HG02938 (cell line): ENCODE measurements at regions not wholly inside any gene's neighbourhood (a gene's known extent, or its start where the extent isn't known, plus 50 kb on each side); places are given as distances from the start of the nearest gene placed in this dataset.
"Not testable (repeated sequence)": the region's sequence is repeated elsewhere in the genome, so short reads cannot be mapped to it uniquely, and the experiment has no call there.

Experiments
- ATAC-seq: cut with Tn5 transposase; IDR thresholded peaks from one replicate; pipeline ENCODE4 v1.9.1; 2021; ENCODE audit warnings: mild to moderate bottlenecking, moderate library complexity; ENCODE audit not compliant: unreplicated experiment

DNA sequence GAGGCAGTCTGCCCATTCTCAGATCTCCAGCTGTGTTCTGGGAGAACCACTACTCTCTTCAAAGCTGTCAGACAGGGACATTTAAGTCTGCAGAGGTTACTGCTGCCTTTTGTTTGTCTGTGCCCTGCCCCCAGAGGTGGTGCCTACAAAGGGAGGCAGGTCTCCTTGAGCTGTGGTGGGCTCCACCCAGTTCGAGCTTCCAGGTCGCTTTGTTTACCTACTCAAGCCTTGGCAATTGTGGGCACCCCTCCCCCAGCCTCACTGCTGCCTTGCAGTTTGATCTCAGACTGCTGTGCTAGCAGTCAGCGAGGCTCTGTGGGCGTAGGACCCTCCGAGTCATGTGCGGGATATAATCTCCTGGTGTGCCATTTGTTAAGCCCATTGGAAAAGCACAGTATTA lies 640.9 kb upstream of the SYNCRIP start:
- not testable (repeated sequence) for ATAC-seq

DNA sequence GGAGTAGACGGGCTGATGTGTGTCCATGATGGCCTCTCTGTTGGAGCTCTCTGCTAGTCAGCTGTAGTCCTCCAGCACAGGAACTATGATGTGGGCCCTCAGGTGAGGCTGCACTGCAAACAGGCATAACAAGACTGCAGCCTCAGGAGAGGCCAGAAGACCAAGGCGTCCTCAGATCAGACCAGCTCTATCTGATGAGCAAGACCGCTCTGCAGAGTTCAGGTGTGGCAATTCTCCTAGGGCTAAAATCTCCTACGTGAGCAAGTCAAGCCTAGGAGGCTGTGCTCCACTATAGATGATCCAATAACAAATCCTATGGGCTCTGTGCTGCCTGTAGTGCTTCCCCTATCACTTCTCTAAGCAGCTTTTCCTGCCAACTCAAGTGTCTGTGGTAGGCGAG lies 633.4 kb upstream of the SYNCRIP start:
- no peak for ATAC-seq

DNA sequence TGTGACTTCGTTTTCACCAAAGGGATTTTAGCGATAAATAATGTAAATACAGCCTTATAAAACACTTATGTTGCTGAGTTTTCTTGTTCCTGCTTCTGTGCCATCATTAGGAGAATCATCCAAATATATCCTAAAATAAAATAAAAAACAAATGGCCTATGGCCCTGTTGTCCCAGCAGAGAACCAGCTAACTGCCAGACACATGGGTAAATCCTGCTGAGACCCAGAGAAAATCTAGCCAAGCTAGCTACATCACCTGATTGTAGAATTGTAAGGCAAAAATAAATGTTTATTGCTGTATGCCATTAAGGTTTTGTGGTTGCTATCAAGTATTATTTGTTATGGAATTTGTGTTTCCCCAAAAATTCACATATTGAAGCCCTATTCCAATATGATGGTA lies 631.2 kb upstream of the SYNCRIP start:
- no peak for ATAC-seq

DNA sequence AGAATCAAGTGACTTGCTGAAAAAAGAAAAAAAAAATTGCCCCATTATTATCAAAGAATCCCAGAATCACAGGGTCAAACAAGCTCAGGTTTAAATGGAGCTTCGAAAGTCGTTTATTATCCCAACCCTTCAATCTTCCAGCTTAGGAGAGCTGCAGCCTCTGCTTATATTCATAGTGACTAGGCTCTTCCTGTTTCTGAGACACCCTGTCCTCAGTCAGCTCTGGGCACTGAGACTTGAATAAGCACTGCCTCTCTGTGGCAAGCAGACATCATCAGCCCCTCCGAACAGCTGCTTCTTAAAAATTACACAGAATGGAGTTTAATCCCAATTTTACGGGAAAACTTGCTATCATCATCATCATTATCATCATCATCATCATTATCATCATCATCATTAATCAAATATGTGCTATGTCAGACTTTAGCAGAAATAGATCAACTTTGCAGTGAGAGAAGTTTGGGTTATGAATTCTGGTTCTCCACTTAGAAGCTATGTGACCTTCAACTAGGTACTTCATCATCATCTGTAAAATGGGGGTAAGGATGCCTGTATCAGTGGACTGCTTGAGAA lies 614.0 kb upstream of the SYNCRIP start:
- ATAC-seq, result no peak

DNA sequence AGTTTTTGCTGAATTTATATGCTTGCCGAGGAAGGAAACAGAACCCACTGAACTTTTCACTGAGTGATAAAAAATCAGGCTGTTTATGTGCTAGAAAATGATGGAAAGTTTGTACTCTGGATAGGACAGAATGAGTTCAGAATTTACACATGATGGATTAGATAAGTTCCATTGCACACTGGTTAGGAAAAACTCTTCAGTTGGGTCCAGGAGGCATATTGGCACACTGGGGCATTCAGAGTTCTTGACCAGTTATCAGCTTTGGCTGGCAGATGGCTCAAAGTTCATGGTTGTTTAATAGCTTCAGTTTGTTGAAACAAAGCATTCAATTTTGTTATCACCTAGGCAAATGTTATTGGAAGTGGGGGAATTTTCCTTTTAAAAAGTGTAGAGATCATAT lies 613.3 kb upstream of the SYNCRIP start:
- ATAC-seq, result no peak

DNA sequence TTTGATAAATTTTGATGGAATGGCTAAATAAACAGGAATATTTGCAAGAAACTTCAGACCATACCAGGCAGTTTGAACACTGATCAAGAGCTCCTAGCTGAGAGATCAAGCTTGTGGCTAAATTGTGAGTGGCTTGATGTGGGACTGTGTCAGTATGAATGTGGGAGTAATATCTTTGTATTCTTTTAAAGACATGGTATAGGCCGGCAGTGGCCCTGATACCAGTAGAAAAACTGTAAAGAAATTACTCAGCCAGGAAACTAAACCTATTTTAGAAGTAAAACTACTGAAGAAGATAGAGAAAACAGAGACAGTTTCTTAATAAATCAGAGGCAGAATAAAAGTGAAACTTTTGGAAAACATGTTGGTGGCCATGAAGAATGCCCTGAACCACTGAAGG lies 608.4 kb upstream of the SYNCRIP start:
- no peak for ATAC-seq

DNA sequence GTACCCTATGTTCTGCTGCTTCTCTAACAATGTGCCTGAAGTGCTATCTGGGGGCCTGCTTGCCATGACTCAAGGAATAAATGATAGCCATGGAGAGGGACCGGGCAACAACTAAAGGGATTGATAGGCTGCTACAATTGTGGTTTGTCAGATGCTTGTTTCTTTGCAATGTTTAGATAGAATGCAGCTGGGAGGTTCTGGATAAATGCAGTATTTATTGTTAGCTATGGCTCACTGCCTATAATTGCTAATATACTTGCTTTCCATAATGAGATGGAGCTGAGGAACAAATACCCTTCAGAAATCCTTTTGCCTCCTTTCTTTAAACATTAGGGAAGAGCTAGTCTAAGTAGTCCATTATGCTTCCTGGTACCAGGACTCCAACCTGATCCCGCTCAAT lies 575.2 kb upstream of the SYNCRIP start:
- ATAC-seq, result no peak

DNA sequence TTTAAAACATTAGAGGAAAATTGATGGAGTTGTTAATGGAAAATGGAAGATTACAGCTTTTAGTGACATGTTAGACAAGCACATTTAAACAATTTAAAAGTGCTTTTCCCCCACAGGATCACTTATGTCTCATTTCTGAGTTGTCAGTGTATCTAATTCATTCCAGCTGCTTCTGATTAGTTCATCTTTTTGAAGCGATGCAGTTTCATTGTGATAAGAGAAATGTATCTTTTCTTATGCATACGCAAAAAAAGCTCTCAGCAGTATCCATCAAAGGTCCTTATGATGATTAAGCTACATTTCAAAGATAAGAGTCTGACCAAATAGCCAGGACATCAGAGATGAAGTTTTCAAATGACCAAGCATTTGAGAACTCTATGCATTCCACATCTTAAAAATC lies 572.6 kb upstream of the SYNCRIP start:
- ATAC-seq, result no peak

DNA sequence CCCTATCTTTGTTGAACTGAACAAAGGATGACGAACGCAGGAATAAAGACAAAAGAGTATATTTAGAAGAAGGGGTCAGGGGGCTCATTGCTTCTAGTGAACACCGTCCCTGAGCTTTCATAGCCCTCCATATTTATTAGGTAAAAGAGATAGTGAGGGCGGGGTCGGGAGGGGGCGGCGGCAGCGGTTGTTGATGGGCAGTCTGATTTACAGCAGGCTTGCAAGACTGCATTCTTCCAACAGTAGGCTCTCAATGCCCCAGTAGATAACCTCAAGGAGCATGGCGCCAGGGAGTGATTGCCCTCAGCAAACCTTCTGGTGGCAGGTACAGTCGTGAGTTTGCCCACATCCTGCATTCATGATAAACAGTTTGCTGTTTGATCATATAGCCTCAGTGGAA lies 563.3 kb upstream of the SYNCRIP start:
- no peak for ATAC-seq

DNA sequence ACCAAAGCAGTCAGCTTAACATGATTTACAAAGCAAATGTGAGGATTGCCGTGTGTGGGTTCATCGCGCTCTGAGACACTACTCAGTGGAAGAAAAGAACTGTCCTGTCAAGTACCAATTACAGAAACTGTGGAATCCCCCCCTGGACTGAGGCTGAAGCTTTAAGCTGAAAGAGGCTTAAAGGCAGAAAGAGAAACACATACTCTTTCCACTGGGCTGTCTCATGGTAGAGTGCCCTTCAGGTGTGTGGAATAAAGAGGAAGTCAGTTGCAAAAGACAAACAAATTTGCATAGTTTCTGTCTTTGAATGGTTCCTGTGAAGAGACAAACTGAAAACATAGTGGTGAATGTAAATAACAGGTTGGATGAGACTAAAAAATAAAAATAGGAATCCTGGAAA lies 560.4 kb upstream of the SYNCRIP start:
- no peak for ATAC-seq

DNA sequence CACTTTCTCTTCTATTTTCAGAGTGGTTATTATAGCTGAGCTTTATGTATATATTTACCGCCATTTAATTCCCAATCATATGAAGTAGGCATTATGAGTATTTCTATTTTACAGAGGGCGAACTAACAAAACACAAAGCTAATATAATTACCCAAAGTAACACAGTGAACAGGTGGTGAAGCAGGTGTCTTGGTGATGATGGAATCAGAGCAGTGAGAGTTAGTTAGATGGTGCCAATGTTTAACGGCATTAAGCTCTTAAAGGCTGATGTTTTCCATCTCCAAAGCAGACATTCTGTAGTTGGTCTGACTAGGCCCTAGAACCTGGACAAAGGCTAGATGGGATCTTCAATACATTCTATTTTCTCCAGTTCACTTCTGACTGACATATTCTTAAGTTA lies 551.1 kb upstream of the SYNCRIP start:
- no peak for ATAC-seq

DNA sequence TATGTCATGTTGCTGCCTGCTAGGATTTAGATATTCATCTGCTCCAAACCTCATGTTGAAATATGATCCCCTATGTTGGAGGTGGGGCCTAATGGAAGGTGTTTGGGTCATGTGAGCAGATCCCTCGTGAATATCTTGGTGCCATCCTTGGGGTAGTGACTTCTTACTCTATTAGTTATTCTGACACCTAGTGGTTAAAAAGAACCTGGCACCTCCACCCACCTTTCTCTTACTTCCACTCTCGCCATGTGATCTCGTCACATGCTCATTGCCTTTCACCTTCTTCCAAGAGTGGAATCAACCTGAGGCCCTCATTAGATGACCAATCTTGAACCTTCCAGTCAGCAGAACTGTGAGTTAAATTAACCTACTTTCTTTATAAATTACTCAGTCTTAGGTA lies 549.4 kb upstream of the SYNCRIP start:
- peak; percentile 95 for ATAC-seq

DNA sequence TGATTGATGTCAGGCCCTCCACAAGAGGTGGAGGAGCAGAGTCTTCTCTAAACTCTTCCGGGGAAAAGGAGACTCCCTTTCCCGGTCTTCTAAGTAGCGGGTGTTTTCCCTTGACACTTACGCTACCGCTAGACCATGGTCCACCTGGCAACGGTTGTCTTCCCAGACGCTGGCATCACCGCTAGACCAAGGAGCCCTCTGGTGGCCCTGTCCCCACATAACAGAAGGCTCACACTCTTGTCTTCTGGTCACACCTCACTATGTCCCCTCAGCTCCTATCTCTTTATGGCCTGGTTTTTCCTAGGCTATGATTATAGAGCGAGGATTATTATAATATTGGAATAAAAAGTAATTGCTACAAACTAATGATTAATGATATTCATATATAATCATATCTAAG lies 532.5 kb upstream of the SYNCRIP start:
- not testable (repeated sequence) for ATAC-seq

DNA sequence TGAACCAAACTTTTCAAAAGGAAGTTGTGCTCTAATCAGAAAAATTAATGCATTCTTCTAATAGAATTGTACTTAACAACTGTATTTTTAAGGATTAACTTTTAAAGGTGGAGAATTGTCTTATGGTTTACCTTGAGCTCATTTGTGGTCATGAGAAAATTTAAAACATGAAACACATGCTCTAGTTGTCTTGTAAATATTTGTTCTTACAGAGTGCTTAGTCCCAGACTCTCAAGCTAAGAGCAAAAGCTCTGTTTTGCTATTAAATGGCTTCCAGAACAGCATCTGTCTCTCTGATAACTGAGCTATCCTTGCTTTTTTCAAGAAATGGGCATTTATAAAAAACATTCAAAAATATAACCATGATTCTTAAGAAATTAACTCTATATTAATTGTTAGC lies 512.2 kb upstream of the SYNCRIP start:
- ATAC-seq, result no peak

DNA sequence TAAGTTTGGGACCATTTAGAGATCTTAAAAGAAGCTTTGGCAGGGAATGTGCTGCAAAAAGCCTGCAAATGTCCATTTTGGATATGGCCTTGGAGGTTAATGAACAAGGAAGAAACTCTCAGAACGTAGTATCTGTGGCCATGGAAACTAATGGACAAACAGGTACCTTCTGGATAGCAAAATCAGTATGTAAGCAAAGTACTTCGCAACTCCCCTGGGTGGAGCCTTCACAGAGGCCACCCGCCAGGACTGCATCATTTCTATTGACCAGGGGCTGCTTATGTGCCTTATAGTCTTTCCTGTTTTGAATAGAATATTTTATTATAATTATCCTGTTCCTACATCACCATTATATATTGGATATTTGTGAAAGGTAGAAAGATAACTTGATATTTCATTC lies 510.8 kb upstream of the SYNCRIP start:
- ATAC-seq, result no peak

DNA sequence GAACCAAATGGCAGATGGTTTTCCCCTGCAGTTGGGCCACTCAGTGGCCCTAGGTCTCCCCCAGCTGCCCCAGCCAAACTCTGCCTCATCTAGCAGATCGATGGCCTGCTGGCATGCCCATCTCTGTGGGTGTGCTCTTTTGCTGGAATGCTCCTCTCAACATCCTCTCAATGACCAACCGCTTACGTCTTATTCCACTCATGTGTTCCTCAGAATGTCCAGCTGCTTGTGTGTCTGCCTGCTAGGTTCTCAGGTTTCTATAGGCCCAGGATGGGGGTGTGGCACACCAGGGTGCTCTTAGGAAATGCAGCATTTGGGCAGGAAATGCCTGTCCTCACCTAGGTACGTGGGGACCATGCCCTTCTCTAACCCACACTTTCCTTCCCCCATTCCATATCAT lies 509.9 kb upstream of the SYNCRIP start:
- no peak for ATAC-seq

DNA sequence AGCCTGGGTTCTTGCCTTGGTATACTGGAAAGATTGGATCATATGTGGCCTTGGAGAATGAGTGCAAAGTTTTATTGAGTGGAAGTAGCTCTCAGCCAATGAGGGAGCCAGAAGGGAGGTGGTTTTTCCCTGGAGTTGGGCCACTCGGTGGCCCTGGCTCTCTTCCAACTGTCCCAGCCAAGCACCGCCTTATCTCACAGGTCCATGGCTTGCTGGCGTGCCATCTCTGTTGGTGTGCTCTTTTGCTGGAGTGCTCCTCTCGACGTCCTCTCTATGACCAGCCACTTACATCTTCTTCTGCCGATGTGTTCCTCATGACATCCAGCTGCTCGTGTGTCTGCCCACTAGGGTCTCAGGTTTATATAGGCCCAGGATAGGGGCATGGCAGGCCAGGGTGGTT lies 505.9 kb upstream of the SYNCRIP start:
- ATAC-seq, result no peak

DNA sequence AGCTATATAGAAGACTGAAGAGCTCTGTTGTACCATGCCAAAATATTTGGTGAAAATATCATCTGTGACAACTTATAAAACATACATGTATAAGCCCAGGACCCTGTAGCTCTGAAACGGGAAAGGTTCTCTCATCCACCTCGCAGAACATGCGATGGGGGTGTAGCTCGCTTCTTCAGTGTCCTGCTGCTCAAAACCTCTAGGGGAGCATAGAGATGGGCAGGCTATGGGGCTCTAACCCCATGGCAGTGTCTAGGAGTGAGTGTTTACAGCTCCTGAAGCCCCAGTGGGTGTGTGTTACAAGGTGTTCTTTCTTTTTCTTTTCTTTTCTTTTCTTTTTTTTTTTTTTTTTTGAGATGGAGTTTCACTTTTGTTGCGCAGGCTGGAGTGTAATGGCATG lies 505.2 kb upstream of the SYNCRIP start:
- no peak for ATAC-seq

DNA sequence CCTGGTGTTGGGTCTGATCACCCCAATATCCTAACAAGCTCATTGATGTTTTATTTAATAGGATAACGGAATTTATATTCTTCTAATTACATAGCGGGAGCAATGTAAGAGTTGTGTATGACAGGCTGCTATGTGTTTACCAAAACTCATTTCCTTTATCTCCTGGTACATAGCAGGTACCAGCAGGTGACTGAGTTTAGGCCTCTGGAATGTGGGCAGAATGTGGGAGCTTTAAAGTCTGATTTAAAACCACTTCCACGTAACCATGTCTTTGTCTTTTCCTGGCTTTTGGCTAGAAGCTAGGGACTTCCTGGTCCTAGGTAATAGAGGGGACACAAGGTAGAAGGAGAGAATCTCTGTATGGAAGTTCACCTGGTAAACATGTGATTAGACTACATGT lies 504.6 kb upstream of the SYNCRIP start:
- no peak for ATAC-seq

DNA sequence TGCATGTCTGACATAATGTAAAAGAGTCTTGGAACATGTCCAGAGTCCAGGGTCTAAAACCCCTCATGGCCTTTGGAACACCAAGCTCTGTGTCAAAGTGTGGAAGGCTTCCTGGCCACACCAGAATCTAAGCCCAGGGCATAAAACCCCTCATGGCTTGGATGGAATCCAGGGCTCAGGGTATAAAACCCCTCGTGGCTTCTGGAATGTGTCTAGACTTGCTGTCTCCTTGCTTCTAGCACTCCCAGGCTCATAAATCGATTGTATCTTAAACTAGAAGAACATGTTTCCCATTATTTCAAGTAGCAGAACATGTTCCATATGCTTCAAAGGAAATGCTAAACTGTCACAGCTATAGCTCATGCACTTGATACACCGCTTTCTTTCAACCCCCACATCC lies 504.1 kb upstream of the SYNCRIP start:
- not testable (repeated sequence) for ATAC-seq

DNA sequence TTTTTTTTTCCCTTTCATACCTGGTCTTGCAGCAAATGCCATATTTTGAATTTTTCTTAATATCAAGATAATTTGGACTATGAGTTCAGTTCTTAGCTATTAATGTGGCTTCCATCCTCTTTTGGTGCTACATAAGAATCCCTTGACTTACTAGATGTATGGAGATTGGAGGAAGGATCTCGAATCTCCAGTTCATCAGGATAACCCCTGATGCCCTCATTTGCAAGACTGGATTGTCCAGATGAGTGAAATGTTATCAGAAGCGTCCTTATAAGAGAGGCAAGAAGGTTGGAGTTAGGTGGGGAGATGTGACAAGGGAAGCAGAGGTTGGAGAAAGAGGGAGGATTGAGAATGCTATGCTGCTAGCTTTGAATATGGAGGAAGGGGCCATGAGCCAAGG lies 499.6 kb upstream of the SYNCRIP start:
- no peak for ATAC-seq

DNA sequence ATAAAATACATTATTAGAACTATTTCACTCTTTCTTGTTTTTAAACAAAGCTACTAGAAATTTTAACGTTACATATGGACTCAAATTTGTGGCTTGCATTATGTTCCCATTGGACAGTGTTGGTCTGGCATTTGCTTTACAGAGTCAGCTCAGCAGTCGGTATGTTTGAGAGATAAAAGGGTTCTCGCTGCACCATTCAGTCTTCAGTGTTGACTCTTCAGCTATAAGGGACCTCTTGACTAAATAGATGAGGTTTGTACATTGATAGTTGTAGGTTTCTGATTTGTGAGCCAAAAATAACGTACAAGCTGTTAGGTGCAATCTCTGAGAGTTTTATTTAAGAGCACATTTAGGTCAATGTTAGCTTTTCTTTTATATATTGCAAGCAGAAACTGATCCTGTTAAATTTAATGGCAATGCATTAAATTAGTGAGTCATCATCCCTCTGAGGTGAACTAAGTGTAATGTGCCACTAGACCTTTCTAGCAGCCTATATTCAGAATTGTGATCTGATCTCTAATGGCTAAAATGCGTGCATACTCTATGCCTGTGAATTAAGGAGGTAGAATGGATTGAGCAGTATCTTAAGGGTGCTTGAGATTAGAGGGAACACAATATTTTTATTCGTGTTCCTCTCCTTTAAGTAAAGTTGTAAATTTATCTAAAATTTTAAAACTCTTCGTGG lies 485.6 kb upstream of the SYNCRIP start:
- ATAC-seq, result no peak

DNA sequence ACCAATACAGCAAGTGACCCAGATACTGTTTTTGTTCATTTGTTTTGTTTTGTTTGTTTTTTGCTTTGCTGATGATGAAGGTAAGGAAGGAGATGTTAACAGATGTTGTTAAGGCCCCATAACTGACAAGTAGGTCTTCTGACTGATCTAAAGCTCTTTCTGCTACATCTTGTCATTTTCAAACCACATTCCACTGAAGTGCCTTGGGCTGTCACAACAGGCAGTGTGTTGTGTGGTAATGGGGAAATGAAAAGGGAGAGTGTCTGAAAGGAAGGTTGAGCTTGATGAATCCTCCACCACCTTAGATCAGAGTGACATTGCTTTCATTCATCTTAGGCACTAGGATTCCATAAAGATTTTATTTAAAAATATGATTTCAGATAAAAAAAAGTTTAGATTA lies 479.4 kb upstream of the SYNCRIP start:
- ATAC-seq, result no peak
